ENCODE measurements at regions not wholly inside any gene's neighbourhood (a gene's known extent, or its start where the extent isn't known, plus 50 kb on each side); places are given as distances from the start of the nearest gene placed in this dataset.

- Histone ChIP-seq H3K27me3 (no peaks in the 10 kb centered on the region), H3K9me3 (no peaks in the 10 kb centered on the region), H3K4me3 (no peak overlapping the region), H3K27ac (no peak overlapping the region), H3K36me3 (no peaks in the 10 kb centered on the region), H3K4me1 (no peaks in the 10 kb centered on the region)
- 54 to 59% methylated on average over 2 of the region's 2 CpGs for WGBS, 2 donors
- TF ChIP-seq, protein P1, sequence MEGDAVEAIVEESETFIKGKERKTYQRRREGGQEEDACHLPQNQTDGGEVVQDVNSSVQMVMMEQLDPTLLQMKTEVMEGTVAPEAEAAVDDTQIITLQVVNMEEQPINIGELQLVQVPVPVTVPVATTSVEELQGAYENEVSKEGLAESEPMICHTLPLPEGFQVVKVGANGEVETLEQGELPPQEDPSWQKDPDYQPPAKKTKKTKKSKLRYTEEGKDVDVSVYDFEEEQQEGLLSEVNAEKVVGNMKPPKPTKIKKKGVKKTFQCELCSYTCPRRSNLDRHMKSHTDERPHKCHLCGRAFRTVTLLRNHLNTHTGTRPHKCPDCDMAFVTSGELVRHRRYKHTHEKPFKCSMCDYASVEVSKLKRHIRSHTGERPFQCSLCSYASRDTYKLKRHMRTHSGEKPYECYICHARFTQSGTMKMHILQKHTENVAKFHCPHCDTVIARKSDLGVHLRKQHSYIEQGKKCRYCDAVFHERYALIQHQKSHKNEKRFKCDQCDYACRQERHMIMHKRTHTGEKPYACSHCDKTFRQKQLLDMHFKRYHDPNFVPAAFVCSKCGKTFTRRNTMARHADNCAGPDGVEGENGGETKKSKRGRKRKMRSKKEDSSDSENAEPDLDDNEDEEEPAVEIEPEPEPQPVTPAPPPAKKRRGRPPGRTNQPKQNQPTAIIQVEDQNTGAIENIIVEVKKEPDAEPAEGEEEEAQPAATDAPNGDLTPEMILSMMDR (IDR thresholded peaks at IDR 0.05) = no peak
- no peak for TF ChIP-seq EP300 (IDR thresholded peaks at IDR 0.05)
- no peak for TF ChIP-seq POLR2A (IDR thresholded peaks at IDR 0.05)
- no peak for TF ChIP-seq POLR2AphosphoS5 (IDR thresholded peaks at IDR 0.05)
- ATAC-seq (ENCODE audit: low FRiP score in 2 of 2) = no peak
- DNase-seq = no peak
Measured at GRCh38 chr2:48838029-48838428, 82.5 kb upstream of the LHCGR start.

DNA sequence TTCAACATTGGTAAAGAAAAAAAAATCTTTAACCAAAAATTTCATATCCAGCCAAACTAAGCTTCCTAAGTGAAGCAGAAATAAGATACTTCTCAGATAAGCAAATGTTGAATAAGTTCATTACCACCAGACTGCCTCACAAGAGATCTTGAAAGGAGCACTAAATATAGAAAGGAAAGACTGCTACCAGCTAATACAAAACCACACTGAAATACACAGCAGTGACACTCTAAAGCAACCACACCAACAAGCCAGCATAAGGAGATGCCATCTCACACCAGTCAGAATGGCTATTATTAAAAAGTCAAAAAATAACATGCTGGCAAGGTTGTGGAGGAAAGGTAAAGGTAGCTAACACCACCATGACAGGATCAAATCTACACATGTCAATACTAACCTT lies 74.0 kb upstream of the LHCGR start:
- Histone ChIP-seq H3K36me3 (no peaks in the 10 kb centered on the region), H3K9me3 (no peaks in the 10 kb centered on the region), H3K4me1 (no peaks in the 10 kb centered on the region), H3K27ac (no peak overlapping the region), H3K4me3 (no peak overlapping the region), H3K27me3 (no peaks in the 10 kb centered on the region)
- ATAC-seq (ENCODE audit: low FRiP score in 2 of 2) (no peak), DNase-seq (no peak)
- TF ChIP-seq EP300 (IDR thresholded peaks at IDR 0.05) (no peak), POLR2AphosphoS5 (IDR thresholded peaks at IDR 0.05) (no peak), POLR2A (IDR thresholded peaks at IDR 0.05) (no peak)
- TF ChIP-seq, protein P1 (IDR thresholded peaks at IDR 0.05) = no peak

DNA sequence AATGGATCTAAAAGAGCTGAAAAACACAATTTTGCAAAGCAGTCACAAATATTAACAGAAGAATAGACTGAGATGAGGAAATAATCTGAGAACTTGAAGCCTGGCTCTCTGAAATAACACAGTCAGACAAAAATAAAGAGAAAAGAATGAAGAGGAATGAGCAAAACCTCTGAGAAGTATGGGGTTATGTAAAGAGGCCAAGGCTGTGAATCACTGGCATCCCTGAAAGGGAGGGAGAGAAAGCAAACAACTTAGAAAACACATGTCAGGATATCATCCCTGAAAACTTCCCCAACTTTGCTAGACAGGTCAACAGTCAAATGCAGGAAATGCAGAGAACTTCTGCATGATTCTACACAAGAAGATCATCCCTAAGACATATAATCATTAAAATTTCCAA lies 73.5 kb upstream of the LHCGR start:
- DNase-seq (no peak), ATAC-seq (ENCODE audit: low FRiP score in 2 of 2) (no peak)
- H3K27me3 ChIP-seq = no peaks in the 10 kb centered on the region
- H3K9me3 ChIP-seq = no peaks in the 10 kb centered on the region
- TF ChIP-seq EP300 (IDR thresholded peaks at IDR 0.05) = no peak
- TF ChIP-seq POLR2A (IDR thresholded peaks at IDR 0.05) = no peak
- TF ChIP-seq, protein P1 (IDR thresholded peaks at IDR 0.05) = no peak
- no peak for TF ChIP-seq POLR2AphosphoS5 (IDR thresholded peaks at IDR 0.05)
- H3K27ac ChIP-seq = no peak overlapping the region
- H3K4me1 ChIP-seq = no peaks in the 10 kb centered on the region
- H3K4me3 ChIP-seq = no peak overlapping the region
- H3K36me3 ChIP-seq = no peaks in the 10 kb centered on the region

GRCh38 chr2:48826986-48827385 lies 71.5 kb upstream of the LHCGR start:
- TF ChIP-seq POLR2A (IDR thresholded peaks at IDR 0.05) = no peak
- no peak for DNase-seq
- Histone ChIP-seq H3K27ac (no peak overlapping the region), H3K36me3 (no peaks in the 10 kb centered on the region), H3K4me1 (no peaks in the 10 kb centered on the region), H3K9me3 (no peaks in the 10 kb centered on the region), H3K27me3 (no peaks in the 10 kb centered on the region), H3K4me3 (no peak overlapping the region)
- 95% methylated on average over 4 of the region's 4 CpGs; no CpG with 5 or more reads in 1 of the 2 donors for WGBS, 2 donors
- ATAC-seq (ENCODE audit: low FRiP score in 2 of 2) = no peak

DNA sequence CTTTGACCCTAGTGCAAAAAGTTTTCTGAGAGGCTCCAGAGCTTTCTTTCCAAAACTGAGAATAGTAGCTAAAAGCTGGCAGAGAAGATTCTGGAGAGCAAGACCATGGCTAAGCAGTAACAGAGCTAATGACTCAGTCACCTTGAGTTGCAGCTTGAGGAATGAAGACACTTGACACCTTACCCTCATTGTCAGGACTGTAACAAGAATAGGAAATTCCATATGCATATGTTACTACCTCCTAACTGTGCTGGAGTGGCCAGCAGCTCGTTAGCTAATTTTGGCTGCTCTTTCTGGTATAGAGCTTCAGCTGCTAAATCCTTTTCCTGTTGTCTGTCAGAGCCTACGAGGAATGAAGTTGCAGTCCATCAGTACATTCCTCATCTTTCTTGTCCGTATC lies 68.6 kb upstream of the LHCGR start:
- TF ChIP-seq EP300 (IDR thresholded peaks at IDR 0.05) (no peak), POLR2A (IDR thresholded peaks at IDR 0.05) (no peak), POLR2AphosphoS5 (IDR thresholded peaks at IDR 0.05) (no peak)
- TF ChIP-seq, protein P1 (IDR thresholded peaks at IDR 0.05) = no peak
- no peaks in the 10 kb centered on the region for H3K4me1 ChIP-seq
- DNase-seq (no peak), ATAC-seq (ENCODE audit: low FRiP score in 2 of 2) (no peak)
- WGBS, 2 donors = 79 to 82% methylated on average over 3 of the region's 3 CpGs
- no peaks in the 10 kb centered on the region for H3K36me3 ChIP-seq
- no peak overlapping the region for H3K4me3 ChIP-seq
- no peaks in the 10 kb centered on the region for H3K9me3 ChIP-seq
- H3K27me3 ChIP-seq = no peaks in the 10 kb centered on the region
- H3K27ac ChIP-seq = no peak overlapping the region
